Keratinocyte (primary cell): ENCODE measurements at regions not wholly inside any gene's neighbourhood (a gene's known extent, or its start where the extent isn't known, plus 50 kb on each side); places are given as distances from the start of the nearest gene placed in this dataset.

Experiments used
- DNase-seq: peaks from one replicate; pipeline ENCODE4 v3.0.0-alpha.2; 2011; ENCODE audit warnings: low read depth, missing footprints, low spot score
- FAIRE-seq: peaks from 2 replicates; lab custom pipeline; 2011; peaks lifted over from hg19 to GRCh38; lab: Jason Lieb, UNC
- H2AFZ ChIP-seq: 2 replicates; pipeline ENCODE4 v1.6.0; 2012; ENCODE audit warnings: low read length, control low read depth, inconsistent platforms; ENCODE audit not compliant: control insufficient read depth
- H3K27ac ChIP-seq: 2 replicates; pipeline ENCODE4 v1.5.1; 2011; ENCODE audit warnings: low read length; ENCODE audit not compliant: control insufficient read depth, insufficient read depth
- H3K27me3 ChIP-seq: 3 replicates; pipeline ENCODE4 v1.6.0; 2011; ENCODE audit warnings: low read length; ENCODE audit not compliant: control insufficient read depth, insufficient read depth; ENCODE audit errors: extremely low read depth
- H3K36me3 ChIP-seq, 2 experiments: 2 replicates in 1 of 2; 3 replicates in 1 of 2; pipeline ENCODE4 v1.5.1; 2011; ENCODE audit warnings: low read length in 2 of 2, mild to moderate bottlenecking in 1 of 2; ENCODE audit not compliant: control insufficient read depth in 2 of 2, insufficient read depth in 2 of 2; ENCODE audit errors: extremely low read depth in 1 of 2
- H3K4me1 ChIP-seq: 3 replicates; pipeline ENCODE4 v1.5.1; 2011; ENCODE audit warnings: low read length; ENCODE audit not compliant: control insufficient read depth, insufficient read depth; ENCODE audit errors: extremely low read depth
- H3K4me2 ChIP-seq: 3 replicates; pipeline ENCODE4 v1.6.0; 2011; ENCODE audit warnings: low read depth, low read length; ENCODE audit not compliant: control insufficient read depth, insufficient read depth; ENCODE audit errors: extremely low read depth
- H3K4me3 ChIP-seq, 3 experiments: fragments of 200-600 bp in 1 of 3; sonication (generic) in 1 of 3; 2 replicates in 2 of 3; 3 replicates in 1 of 3; pipeline ENCODE4 v1.5.1; 2011 to 2016; ENCODE audit warnings: low read length in 3 of 3, mild to moderate bottlenecking in 3 of 3, control low read depth in 2 of 3, inconsistent platforms in 1 of 3, low read depth in 1 of 3, mixed read lengths in 1 of 3, mixed run types in 1 of 3, moderate library complexity in 1 of 3; ENCODE audit not compliant: control insufficient read depth in 2 of 3, insufficient read depth in 2 of 3; ENCODE audit errors: extremely low read depth in 1 of 3
- H3K79me2 ChIP-seq: 2 replicates; pipeline ENCODE4 v1.6.0; 2012; ENCODE audit warnings: low read length; ENCODE audit not compliant: control insufficient read depth, insufficient read depth
- H3K9ac ChIP-seq: 3 replicates; pipeline ENCODE4 v1.6.0; 2011; ENCODE audit warnings: low read length; ENCODE audit not compliant: control insufficient read depth, insufficient read depth; ENCODE audit errors: extremely low read depth
- H3K9me1 ChIP-seq: 3 replicates; pipeline ENCODE4 v1.6.0; 2011; ENCODE audit warnings: low read length; ENCODE audit not compliant: control insufficient read depth, insufficient read depth; ENCODE audit errors: extremely low read depth
- H3K9me3 ChIP-seq: 2 replicates; pipeline ENCODE4 v1.5.1; 2012; ENCODE audit warnings: low read depth, low read length; ENCODE audit not compliant: control insufficient read depth
- H4K20me1 ChIP-seq: 3 replicates; pipeline ENCODE4 v1.6.0; 2011; ENCODE audit warnings: low read length; ENCODE audit not compliant: control insufficient read depth, insufficient read depth; ENCODE audit errors: extremely low read depth
- EZH2 ChIP-seq: IDR thresholded peaks from one replicate; pipeline ENCODE4 v1.6.1; 2012; ENCODE audit warnings: inconsistent platforms, mild to moderate bottlenecking, low read length, moderate library complexity
- dilution Hi-C: fragments of 300-500 bp; cut with MboI; formaldehyde crosslinking; loops from one replicate; pipeline ENCODE4 v1.7.0; 2020; ENCODE audit warnings: low sequenced_read_pairs; ENCODE audit not compliant: extremely low pct_ligation_motif_present
- TF ChIP-seq, protein P1 (sequence below), 3 experiments: IDR thresholded peaks in 1 of 3; conservative IDR thresholded peaks in 1 of 3; optimal IDR thresholded peaks in 1 of 3; 2 replicates in 2 of 3; 3 replicates in 1 of 3; pipeline versions ENCODE3 to v1.5.1; 2011; ENCODE audit warnings: low read length in 3 of 3, mild to moderate bottlenecking in 3 of 3, moderate library complexity in 2 of 3, control low read depth in 1 of 3, inconsistent platforms in 1 of 3; ENCODE audit not compliant: insufficient read depth in 2 of 3; ENCODE audit errors: extremely low read depth in 1 of 3

DNA sequence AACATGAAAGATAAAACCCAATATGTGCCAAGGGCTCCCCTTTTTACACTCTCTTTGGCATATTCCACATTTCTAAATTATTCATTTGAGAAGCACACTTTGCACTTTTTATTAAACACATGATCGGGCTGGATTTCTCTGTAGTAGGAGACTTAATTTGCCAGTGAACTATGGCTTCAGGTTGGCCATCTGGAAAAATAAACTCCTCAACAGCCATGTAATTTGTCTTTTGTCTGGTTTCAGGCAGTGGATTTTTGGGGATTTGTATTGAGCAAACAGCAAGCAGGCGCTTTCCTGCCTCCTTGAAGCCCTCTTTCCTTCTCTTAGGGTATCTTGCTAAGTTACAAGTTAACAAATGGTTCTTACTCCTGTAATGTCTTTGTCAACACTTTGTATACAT, 73.0 kb upstream of the DMRTA1 start:
- H3K4me1 ChIP-seq: no peaks in the 10 kb centered on the region
- DNase-seq: no peak
- no peak overlapping the region for H3K9ac ChIP-seq
- no peak overlapping the region for H3K27ac ChIP-seq
- H4K20me1 ChIP-seq: peaks cover 2% of the 10 kb centered on the region
- H3K9me1 ChIP-seq: no peaks in the 10 kb centered on the region
- H3K4me3 ChIP-seq: no peak overlapping the region
- H2AFZ ChIP-seq: no peak overlapping the region
- H3K79me2 ChIP-seq: no peaks in the 10 kb centered on the region
- dilution Hi-C loops: no loop called here
- no peaks in the 10 kb centered on the region for H3K36me3 ChIP-seq
- TF ChIP-seq, protein P1, sequence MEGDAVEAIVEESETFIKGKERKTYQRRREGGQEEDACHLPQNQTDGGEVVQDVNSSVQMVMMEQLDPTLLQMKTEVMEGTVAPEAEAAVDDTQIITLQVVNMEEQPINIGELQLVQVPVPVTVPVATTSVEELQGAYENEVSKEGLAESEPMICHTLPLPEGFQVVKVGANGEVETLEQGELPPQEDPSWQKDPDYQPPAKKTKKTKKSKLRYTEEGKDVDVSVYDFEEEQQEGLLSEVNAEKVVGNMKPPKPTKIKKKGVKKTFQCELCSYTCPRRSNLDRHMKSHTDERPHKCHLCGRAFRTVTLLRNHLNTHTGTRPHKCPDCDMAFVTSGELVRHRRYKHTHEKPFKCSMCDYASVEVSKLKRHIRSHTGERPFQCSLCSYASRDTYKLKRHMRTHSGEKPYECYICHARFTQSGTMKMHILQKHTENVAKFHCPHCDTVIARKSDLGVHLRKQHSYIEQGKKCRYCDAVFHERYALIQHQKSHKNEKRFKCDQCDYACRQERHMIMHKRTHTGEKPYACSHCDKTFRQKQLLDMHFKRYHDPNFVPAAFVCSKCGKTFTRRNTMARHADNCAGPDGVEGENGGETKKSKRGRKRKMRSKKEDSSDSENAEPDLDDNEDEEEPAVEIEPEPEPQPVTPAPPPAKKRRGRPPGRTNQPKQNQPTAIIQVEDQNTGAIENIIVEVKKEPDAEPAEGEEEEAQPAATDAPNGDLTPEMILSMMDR (optimal IDR thresholded peaks at IDR 0.05 in 1 of 3, IDR thresholded peaks at IDR 0.05 in 1 of 3, conservative IDR thresholded peaks at IDR 0.05 in 1 of 3; ENCODE audit: extremely low read depth in 1 of 3, insufficient read depth in 2 of 3, low read length in 3 of 3): no peak
- TF ChIP-seq EZH2: no peak
- no peak overlapping the region for H3K4me2 ChIP-seq
- no peaks in the 10 kb centered on the region for H3K27me3 ChIP-seq
- no peak for FAIRE-seq
- no peaks in the 10 kb centered on the region for H3K9me3 ChIP-seq

DNA sequence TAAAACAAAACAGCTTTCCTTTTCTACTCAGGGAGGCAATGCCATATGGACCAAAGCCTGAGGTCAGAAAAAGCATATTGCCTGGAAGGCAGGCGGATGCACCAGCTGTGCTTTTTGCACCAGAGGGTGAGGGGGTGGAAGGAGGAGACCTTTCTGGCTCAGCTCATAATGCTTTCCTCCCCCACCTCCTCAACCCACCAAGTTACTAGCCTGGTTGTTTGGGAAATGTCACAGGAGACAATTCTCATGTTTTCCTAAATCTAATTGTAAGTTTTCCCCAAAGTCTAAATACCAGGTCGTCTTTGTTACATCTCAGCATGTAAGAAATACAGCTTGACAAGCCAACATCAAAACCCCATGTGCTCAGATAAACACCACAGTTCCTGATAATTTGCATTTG, 72.6 kb upstream of the DMRTA1 start:
- H3K27me3 ChIP-seq: no peaks in the 10 kb centered on the region
- no peak overlapping the region for H3K4me2 ChIP-seq
- H3K9me3 ChIP-seq: no peaks in the 10 kb centered on the region
- no peaks in the 10 kb centered on the region for H3K36me3 ChIP-seq
- no peak overlapping the region for H3K9ac ChIP-seq
- FAIRE-seq: no peak
- H3K79me2 ChIP-seq: no peaks in the 10 kb centered on the region
- H3K4me3 ChIP-seq: no peak overlapping the region
- H3K4me1 ChIP-seq: no peaks in the 10 kb centered on the region
- dilution Hi-C loops: no loop called here
- peaks cover 2% of the 10 kb centered on the region for H4K20me1 ChIP-seq
- H2AFZ ChIP-seq: no peak overlapping the region
- TF ChIP-seq EZH2: no peak
- TF ChIP-seq, protein P1 (optimal IDR thresholded peaks at IDR 0.05 in 1 of 3, IDR thresholded peaks at IDR 0.05 in 1 of 3, conservative IDR thresholded peaks at IDR 0.05 in 1 of 3; ENCODE audit: extremely low read depth in 1 of 3, insufficient read depth in 2 of 3, low read length in 3 of 3): no peak
- no peak overlapping the region for H3K27ac ChIP-seq
- H3K9me1 ChIP-seq: no peaks in the 10 kb centered on the region
- no peak for DNase-seq
